Common myeloid progenitor, CD34-positive (primary cell): ENCODE measurements at regions not wholly inside any gene's neighbourhood (a gene's known extent, or its start where the extent isn't known, plus 50 kb on each side); places are given as distances from the start of the nearest gene placed in this dataset.

Source experiments
- CTCF ChIA-PET: fragments of 350-600 bp; sonication (Branson Sonifier 250); formaldehyde crosslinking; loops from one replicate; lab custom pipeline; 2021; ENCODE audit warnings: antibody characterized with exemption; lab: Charles Lee
- POLR2A ChIA-PET: fragments of 350-600 bp; sonication (Branson Sonifier 250); formaldehyde crosslinking; loops from one replicate; lab custom pipeline; 2021; ENCODE audit warnings: antibody characterized with exemption; lab: Charles Lee
- DNase-seq, 3 donors: peaks; one replicate each; pipeline versions ENCODE4 v3.0.0 to v3.0.0-alpha.2; 2013
- H3K27ac ChIP-seq, 2 experiments: 1 replicate in 1 of 2; 2 replicates in 1 of 2; pipeline ENCODE4 v1.7.0; 2013; ENCODE audit warnings: inconsistent platforms in 2 of 2, low read length in 2 of 2, mild to moderate bottlenecking in 2 of 2, low read depth in 1 of 2, moderate library complexity in 1 of 2; ENCODE audit not compliant: severe bottlenecking in 2 of 2, insufficient read depth in 1 of 2, poor library complexity in 1 of 2
- H3K27me3 ChIP-seq, 5 experiments: replicated peaks in 2 of 5; 1 replicate in 3 of 5; 2 replicates in 2 of 5; pipeline versions ENCODE4 v1.6.1 to v1.7.0; 2013; ENCODE audit warnings: low read length in 4 of 5, mild to moderate bottlenecking in 2 of 5, moderate library complexity in 2 of 5, inconsistent platforms in 1 of 5; ENCODE audit not compliant: insufficient read depth in 5 of 5, control insufficient read depth in 4 of 5
- H3K36me3 ChIP-seq, 4 experiments: 1 replicate in 2 of 4; 2 replicates in 2 of 4; pipeline versions ENCODE4 v1.6.1 to v1.7.0; 2013; ENCODE audit warnings: low read length in 3 of 4, control low read depth in 1 of 4, mild to moderate bottlenecking in 1 of 4; ENCODE audit not compliant: control insufficient read depth in 4 of 4, insufficient read depth in 4 of 4
- H3K4me1 ChIP-seq, 4 experiments: 1 replicate in 3 of 4; 2 replicates in 1 of 4; pipeline versions ENCODE4 v1.6.1 to v1.7.1; 2013; ENCODE audit warnings: low read length in 3 of 4, mild to moderate bottlenecking in 3 of 4, control low read depth in 1 of 4, inconsistent platforms in 1 of 4, moderate library complexity in 1 of 4; ENCODE audit not compliant: control insufficient read depth in 4 of 4, insufficient read depth in 4 of 4; ENCODE audit errors: control extremely low read depth in 1 of 4
- H3K4me3 ChIP-seq, 7 experiments: 1 replicate in 4 of 7; 2 replicates in 3 of 7; pipeline versions ENCODE4 v1.5.1 to v1.7.0; 2013; ENCODE audit warnings: mild to moderate bottlenecking in 7 of 7, low read length in 6 of 7, moderate library complexity in 6 of 7, inconsistent platforms in 2 of 7, low read depth in 2 of 7, control low read depth in 1 of 7; ENCODE audit not compliant: insufficient read depth in 4 of 7, control insufficient read depth in 1 of 7; ENCODE audit errors: extremely low read depth in 1 of 7
- H3K9me3 ChIP-seq, 5 experiments: 1 replicate in 4 of 5; 2 replicates in 1 of 5; pipeline versions ENCODE4 v1.6.1 to v1.7.1; 2013; ENCODE audit warnings: low read length in 4 of 5, mild to moderate bottlenecking in 2 of 5, inconsistent platforms in 1 of 5, low read depth in 1 of 5, moderate library complexity in 1 of 5; ENCODE audit not compliant: control insufficient read depth in 4 of 5, insufficient read depth in 2 of 5; ENCODE audit errors: control extremely low read depth in 1 of 5
- WGBS: methylation state at CpG from one replicate; pipeline ENCODE4 v1.1.5; 2013; ENCODE audit not compliant: insufficient coverage; 5-methylcytosine and 5-hydroxymethylcytosine counted together

DNA sequence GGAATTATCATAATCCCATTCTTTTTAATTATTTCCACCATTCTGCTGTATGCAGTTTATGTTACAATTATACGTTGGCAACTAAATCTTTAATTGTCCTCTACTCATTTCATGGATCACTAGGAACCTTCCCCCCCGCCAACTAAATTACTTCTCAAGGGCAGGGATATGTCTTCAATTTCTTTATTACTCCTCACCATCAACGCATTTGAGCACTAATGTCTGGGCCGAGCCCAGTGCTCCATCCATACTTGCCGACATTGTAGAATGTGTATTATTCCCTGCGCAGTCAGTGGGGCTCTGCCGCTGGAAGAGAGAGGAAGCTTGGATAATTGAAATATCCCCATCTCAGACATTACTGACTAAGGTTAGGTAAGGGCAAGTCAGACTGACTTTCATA is 236.4 kb upstream of the AJAP1 start:
- DNase-seq = no peak
- POLR2A ChIA-PET = no interaction called here
- CTCF ChIA-PET = no interaction called here

DNA sequence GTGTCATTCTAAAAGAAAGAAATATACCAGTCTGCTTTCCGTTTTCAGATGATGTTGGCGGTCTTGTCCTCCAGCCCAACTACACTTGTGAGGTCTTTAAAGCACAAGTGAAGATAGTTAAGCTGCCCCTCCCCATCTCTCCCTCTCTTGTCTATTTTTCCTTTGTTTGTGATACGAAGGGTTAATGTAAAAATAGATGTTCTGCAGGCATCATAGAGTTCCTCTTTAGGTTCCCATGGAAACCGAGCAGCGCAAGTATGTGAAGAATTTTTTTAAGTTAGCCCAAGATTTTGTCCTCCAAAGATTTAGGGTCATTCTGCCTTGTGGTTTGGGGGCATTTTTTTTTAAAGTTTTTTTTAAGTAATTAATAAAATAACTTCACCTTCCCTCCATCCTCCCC is 232.4 kb upstream of the AJAP1 start:
- Histone ChIP-seq H3K27ac (no peak overlapping the region), H3K4me3 (no peak overlapping the region), H3K4me1 (no peaks in the 10 kb centered on the region), H3K9me3 (peaks cover 0 to 7% (median 6%) of the 10 kb centered on the region in 5 experiments), H3K36me3 (no peaks in the 10 kb centered on the region), H3K27me3 (peaks cover 0 to 3% (median 0%) of the 10 kb centered on the region in 5 experiments)
- ChIA-PET POLR2A (no interaction called here), CTCF (no interaction called here)
- DNase-seq = peak in 1 of 3 donors; percentile 8
- WGBS = no CpG with 5 or more reads among the region's 5 CpGs

More for the DNA sequence above, 236.4 kb upstream of the AJAP1 start:
- H3K9me3 ChIP-seq = peaks cover 0 to 7% (median 6%) of the 10 kb centered on the region in 5 experiments
- H3K27ac ChIP-seq = no peak overlapping the region
- no peak overlapping the region for H3K4me3 ChIP-seq
- WGBS = 100% methylated on average over 2 of the region's 7 CpGs
- H3K36me3 ChIP-seq = no peaks in the 10 kb centered on the region
- no peaks in the 10 kb centered on the region for H3K4me1 ChIP-seq
- H3K27me3 ChIP-seq = peaks cover 0 to 3% (median 0%) of the 10 kb centered on the region in 5 experiments

DNA sequence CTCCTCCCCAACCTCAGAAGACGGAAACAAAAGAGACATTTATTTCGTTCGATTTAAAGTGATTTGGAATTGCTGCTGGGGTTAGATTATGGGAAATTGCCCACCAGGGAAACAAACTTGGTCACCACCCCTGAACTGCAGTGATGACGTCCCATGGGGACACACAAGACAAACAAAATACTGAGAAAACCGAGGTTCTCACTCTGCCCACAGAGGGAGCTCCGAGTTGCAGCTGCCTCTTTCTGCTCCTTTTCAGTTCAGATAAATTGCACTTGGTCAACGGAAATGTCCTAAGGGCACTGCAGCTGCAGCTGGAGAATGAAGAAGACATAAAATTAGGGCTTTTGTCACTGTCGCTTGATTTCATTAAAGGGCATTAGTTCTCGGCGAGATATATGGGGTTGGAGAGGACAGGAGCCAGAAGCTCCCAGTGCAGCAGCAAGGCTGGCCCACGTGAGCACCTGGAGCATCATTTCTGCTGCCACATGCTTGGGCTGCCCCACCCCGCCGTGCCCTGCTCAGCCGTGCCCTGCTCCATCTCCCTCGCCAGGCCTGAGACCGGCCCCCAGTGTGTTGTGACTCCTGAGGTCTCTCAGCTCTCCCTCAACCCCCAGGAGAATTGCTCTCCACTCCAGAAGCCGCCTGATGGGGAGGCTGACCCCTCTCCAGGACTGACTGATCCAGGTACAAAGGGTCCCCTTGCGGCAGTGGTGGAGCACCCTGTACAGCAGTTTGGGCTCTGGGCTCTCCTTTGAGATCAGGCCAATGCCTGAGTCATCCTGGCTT is 231.7 kb upstream of the AJAP1 start:
- no peak for DNase-seq
- POLR2A ChIA-PET = no interaction called here
- H3K4me1 ChIP-seq = no peaks in the 10 kb centered on the region

DNA sequence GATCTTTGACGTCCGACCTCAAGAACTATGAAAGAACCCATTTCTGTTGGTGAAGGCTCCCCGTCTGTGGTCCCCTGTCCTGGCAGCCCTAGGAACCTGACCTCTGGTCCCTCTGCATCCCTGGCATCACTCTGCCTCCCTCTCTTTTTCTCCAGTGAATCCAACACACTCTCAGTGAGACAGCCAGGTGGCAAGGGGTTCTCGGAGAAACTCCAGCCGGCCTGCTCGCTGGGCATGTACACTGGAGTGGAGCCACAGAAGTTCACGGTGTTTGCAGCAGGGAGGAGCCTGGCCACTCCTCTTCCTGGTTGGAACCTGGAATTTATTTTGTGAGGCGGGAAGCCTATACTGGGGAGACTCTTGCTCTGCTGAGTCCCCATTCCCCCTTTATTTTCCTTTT is 230.2 kb upstream of the AJAP1 start:
- Histone ChIP-seq H3K4me3 (no peak overlapping the region), H3K36me3 (no peaks in the 10 kb centered on the region), H3K27ac (no peak overlapping the region), H3K27me3 (peaks cover 0 to 3% (median 0%) of the 10 kb centered on the region in 5 experiments), H3K4me1 (no peaks in the 10 kb centered on the region), H3K9me3 (peaks cover 0 to 7% (median 5%) of the 10 kb centered on the region in 5 experiments)
- 89% methylated on average over 6 of the region's 8 CpGs for WGBS
- CTCF ChIA-PET = no interaction called here
- POLR2A ChIA-PET = no interaction called here
- DNase-seq = no peak

More for the DNA sequence above, 231.7 kb upstream of the AJAP1 start:
- 76% methylated on average over 15 of the region's 18 CpGs for WGBS
- Histone ChIP-seq H3K4me3 (no peak overlapping the region), H3K27me3 (peaks cover 0 to 3% (median 0%) of the 10 kb centered on the region in 5 experiments), H3K36me3 (no peaks in the 10 kb centered on the region), H3K9me3 (peaks cover 0 to 7% (median 6%) of the 10 kb centered on the region in 5 experiments), H3K27ac (no peak overlapping the region)
- CTCF ChIA-PET = no interaction called here

DNA sequence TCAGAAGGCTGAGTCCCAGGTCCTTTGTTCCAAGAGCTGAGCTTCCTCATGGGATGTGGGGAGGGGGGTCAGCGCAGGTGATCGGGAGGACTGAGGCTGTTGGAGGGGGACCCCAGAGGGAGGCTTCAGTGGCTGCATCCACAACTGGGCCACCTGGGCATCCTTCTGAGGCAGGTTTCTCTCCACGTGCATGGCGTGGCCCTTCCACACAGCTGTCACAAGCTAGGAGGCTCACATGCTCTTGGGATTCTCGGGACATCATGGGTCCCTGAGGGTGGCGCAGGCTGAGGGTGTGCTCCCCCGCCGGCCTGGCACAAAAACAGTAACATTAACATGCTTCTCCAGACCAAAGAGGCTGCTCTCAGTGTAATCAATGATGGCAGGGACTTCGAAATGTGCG is 229.6 kb upstream of the AJAP1 start:
- H3K27ac ChIP-seq = no peak overlapping the region

DNA sequence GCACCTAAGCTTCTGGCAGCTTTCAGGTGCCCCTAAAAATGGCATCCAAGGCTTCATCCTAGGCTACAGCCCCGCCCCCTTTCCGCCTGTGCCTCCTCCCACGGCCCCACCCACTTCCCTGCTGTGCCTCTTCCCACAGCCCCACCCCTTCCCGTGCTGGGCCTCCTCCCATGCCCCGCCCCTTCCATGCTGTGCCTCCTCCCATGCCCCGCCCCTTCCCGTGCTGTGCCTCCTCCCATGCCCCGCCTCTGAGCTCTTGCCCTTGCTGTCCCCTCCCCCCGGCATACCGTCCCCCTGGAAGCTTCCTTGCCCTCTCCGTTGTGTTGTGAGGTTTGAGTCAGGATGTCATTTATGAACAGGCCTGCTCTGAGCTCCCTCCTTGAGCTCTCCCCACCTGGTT is 228.5 kb upstream of the AJAP1 start:
- no peaks in the 10 kb centered on the region for H3K4me1 ChIP-seq
- DNase-seq = no peak
- 92% methylated on average over 6 of the region's 11 CpGs for WGBS
- CTCF ChIA-PET = no interaction called here
- H3K4me3 ChIP-seq = no peak overlapping the region
- H3K27ac ChIP-seq = no peak overlapping the region
- H3K9me3 ChIP-seq = peaks cover 0 to 4% (median 3%) of the 10 kb centered on the region in 5 experiments
- H3K36me3 ChIP-seq = no peaks in the 10 kb centered on the region
- H3K27me3 ChIP-seq = peaks cover 0 to 3% (median 0%) of the 10 kb centered on the region in 5 experiments
- POLR2A ChIA-PET = no interaction called here

More for the DNA sequence above, 229.6 kb upstream of the AJAP1 start:
- POLR2A ChIA-PET = no interaction called here
- Histone ChIP-seq H3K4me1 (no peaks in the 10 kb centered on the region), H3K36me3 (no peaks in the 10 kb centered on the region), H3K4me3 (no peak overlapping the region), H3K9me3 (peaks cover 0 to 6% (median 3%) of the 10 kb centered on the region in 5 experiments), H3K27me3 (peaks cover 0 to 3% (median 0%) of the 10 kb centered on the region in 5 experiments)
- CTCF ChIA-PET = no interaction called here
- WGBS = 93% methylated on average over 7 of the region's 10 CpGs
- DNase-seq = no peak

DNA sequence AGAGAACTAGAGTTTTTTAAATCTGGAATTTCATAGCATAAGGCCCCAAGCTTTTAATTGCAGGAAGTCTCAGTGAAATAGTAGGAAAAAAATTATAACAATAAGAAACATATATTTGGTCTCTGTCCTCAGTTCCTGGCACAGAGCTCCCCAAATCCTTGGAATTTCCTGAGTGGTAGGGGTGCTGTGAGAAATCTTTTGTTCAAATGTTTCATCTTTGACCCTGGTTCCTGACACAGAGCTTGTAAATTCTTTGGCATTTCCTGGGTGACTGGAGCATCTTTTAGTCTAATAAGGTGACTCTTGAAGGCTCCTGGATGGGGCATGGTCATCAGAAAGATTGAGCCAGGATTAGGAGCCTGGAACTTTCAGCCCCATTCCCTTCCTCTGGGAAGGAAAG is 225.7 kb upstream of the AJAP1 start:
- Histone ChIP-seq H3K36me3 (no peaks in the 10 kb centered on the region), H3K4me3 (no peak overlapping the region), H3K27ac (no peak overlapping the region), H3K9me3 (peaks cover 0 to 4% (median 0%) of the 10 kb centered on the region in 5 experiments), H3K27me3 (no peaks in the 10 kb centered on the region), H3K4me1 (no peaks in the 10 kb centered on the region)
- ChIA-PET CTCF (no interaction called here), POLR2A (no interaction called here)
- DNase-seq = no peak
